ENCODE measurements at regions not wholly inside any gene's neighbourhood (a gene's known extent, or its start where the extent isn't known, plus 50 kb on each side); places are given as distances from the start of the nearest gene placed in this dataset.

- no peak for TF ChIP-seq CEBPB (IDR thresholded peaks at IDR 0.05)
- TF ChIP-seq EP300 (IDR thresholded peaks at IDR 0.05; ENCODE audit: borderline replicate concordance) = no peak
- TF ChIP-seq, protein P1, sequence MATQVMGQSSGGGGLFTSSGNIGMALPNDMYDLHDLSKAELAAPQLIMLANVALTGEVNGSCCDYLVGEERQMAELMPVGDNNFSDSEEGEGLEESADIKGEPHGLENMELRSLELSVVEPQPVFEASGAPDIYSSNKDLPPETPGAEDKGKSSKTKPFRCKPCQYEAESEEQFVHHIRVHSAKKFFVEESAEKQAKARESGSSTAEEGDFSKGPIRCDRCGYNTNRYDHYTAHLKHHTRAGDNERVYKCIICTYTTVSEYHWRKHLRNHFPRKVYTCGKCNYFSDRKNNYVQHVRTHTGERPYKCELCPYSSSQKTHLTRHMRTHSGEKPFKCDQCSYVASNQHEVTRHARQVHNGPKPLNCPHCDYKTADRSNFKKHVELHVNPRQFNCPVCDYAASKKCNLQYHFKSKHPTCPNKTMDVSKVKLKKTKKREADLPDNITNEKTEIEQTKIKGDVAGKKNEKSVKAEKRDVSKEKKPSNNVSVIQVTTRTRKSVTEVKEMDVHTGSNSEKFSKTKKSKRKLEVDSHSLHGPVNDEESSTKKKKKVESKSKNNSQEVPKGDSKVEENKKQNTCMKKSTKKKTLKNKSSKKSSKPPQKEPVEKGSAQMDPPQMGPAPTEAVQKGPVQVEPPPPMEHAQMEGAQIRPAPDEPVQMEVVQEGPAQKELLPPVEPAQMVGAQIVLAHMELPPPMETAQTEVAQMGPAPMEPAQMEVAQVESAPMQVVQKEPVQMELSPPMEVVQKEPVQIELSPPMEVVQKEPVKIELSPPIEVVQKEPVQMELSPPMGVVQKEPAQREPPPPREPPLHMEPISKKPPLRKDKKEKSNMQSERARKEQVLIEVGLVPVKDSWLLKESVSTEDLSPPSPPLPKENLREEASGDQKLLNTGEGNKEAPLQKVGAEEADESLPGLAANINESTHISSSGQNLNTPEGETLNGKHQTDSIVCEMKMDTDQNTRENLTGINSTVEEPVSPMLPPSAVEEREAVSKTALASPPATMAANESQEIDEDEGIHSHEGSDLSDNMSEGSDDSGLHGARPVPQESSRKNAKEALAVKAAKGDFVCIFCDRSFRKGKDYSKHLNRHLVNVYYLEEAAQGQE (IDR thresholded peaks at IDR 0.05; ENCODE audit: low read depth) = no peak
- TF ChIP-seq FOXM1 (IDR thresholded peaks at IDR 0.05; ENCODE audit: borderline replicate concordance, low read depth) = no peak
Observed at GRCh38 chr11:101775033-101775432, 139.8 kb upstream of the CEP126 start.

DNA sequence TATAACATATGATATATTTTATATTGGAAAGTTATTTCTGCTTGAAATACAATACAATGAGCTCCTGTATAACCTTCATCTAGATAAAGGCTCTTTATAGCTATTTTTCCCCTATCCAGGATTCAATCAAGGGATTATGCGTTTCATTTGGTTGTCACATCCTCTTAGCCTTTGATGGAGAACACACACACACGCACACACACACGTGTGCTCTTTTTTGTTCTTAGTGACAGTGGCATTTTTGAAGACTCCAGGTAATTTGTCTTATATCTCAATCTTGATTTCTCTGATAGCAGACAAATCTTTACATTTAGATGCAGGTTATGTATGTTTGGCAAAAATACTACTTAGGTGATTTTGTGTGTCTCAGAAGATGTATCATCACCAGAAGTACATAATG is 144.2 kb upstream of the CEP126 start:
- TF ChIP-seq YY1 (IDR thresholded peaks at IDR 0.05; ENCODE audit: low read depth) = no peak
- TF ChIP-seq, protein P1 (IDR thresholded peaks at IDR 0.05; ENCODE audit: low read depth) = no peak
- TF ChIP-seq TEAD4 (IDR thresholded peaks at IDR 0.05) = no peak
- no peak for TF ChIP-seq ZBTB7A (IDR thresholded peaks at IDR 0.05; ENCODE audit: low read depth)
- no peak for TF ChIP-seq FOXM1 (IDR thresholded peaks at IDR 0.05; ENCODE audit: borderline replicate concordance, low read depth)
- no peak for TF ChIP-seq TCF12 (IDR thresholded peaks at IDR 0.05; ENCODE audit: low read depth)
- TF ChIP-seq, protein P2, sequence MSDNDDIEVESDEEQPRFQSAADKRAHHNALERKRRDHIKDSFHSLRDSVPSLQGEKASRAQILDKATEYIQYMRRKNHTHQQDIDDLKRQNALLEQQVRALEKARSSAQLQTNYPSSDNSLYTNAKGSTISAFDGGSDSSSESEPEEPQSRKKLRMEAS (IDR thresholded peaks at IDR 0.05) = no peak
- TF ChIP-seq CEBPB (IDR thresholded peaks at IDR 0.05) = no peak
- TF ChIP-seq NFIC (IDR thresholded peaks at IDR 0.05) = no peak
- TF ChIP-seq RAD21 (IDR thresholded peaks at IDR 0.05; ENCODE audit: low read depth) = no peak

- no peak for TF ChIP-seq TCF12 (IDR thresholded peaks at IDR 0.05; ENCODE audit: low read depth)
- no peak for TF ChIP-seq YY1 (IDR thresholded peaks at IDR 0.05; ENCODE audit: low read depth)
Observed at GRCh38 chr11:101765932-101766331, 148.9 kb upstream of the CEP126 start.

GRCh38 chr11:101759771-101760450 is 154.9 kb upstream of the CEP126 start:
- no peak for TF ChIP-seq EP300 (IDR thresholded peaks at IDR 0.05; ENCODE audit: borderline replicate concordance)
- TF ChIP-seq RAD21 (IDR thresholded peaks at IDR 0.05; ENCODE audit: low read depth) = peak; percentile 42

GRCh38 chr11:101757741-101758140 is 157.1 kb upstream of the CEP126 start:
- TF ChIP-seq EGR1 (IDR thresholded peaks at IDR 0.05) (no peak), EP300 (IDR thresholded peaks at IDR 0.05; ENCODE audit: borderline replicate concordance) (no peak), TEAD4 (IDR thresholded peaks at IDR 0.05) (no peak), CREB1 (IDR thresholded peaks at IDR 0.05; ENCODE audit: low read depth) (no peak), ZBTB7A (IDR thresholded peaks at IDR 0.05; ENCODE audit: low read depth) (no peak), CEBPB (IDR thresholded peaks at IDR 0.05) (no peak), YY1 (IDR thresholded peaks at IDR 0.05; ENCODE audit: low read depth) (no peak), NFIC (IDR thresholded peaks at IDR 0.05) (no peak), TCF12 (IDR thresholded peaks at IDR 0.05; ENCODE audit: low read depth) (no peak), RAD21 (IDR thresholded peaks at IDR 0.05; ENCODE audit: low read depth) (no peak)

GRCh38 chr11:101748572-101749344 is 165.0 kb upstream of the TRPC6 start:
- TF ChIP-seq USF1 (IDR thresholded peaks at IDR 0.05) (no peak), TEAD4 (IDR thresholded peaks at IDR 0.05) (no peak), YY1 (IDR thresholded peaks at IDR 0.05; ENCODE audit: low read depth) (no peak), RAD21 (IDR thresholded peaks at IDR 0.05; ENCODE audit: low read depth) (no peak), FOXM1 (IDR thresholded peaks at IDR 0.05; ENCODE audit: borderline replicate concordance, low read depth) (no peak), CEBPB (IDR thresholded peaks at IDR 0.05) (no peak), TCF12 (IDR thresholded peaks at IDR 0.05; ENCODE audit: low read depth) (no peak), EP300 (IDR thresholded peaks at IDR 0.05; ENCODE audit: borderline replicate concordance) (no peak), ZBTB7A (IDR thresholded peaks at IDR 0.05; ENCODE audit: low read depth) (no peak), TAF1 (IDR thresholded peaks at IDR 0.05; ENCODE audit: low read depth) (no peak), CREB1 (IDR thresholded peaks at IDR 0.05; ENCODE audit: low read depth) (no peak), EGR1 (IDR thresholded peaks at IDR 0.05) (no peak), NFIC (IDR thresholded peaks at IDR 0.05) (no peak)
- TF ChIP-seq, protein P1 (IDR thresholded peaks at IDR 0.05; ENCODE audit: low read depth) = no peak
- TF ChIP-seq, protein P2 (IDR thresholded peaks at IDR 0.05) = no peak

Data from Ishikawa (cell line).